Stomach (tissue), 4 donors: ENCODE measurements at regions not wholly inside any gene's neighbourhood (a gene's known extent, or its start where the extent isn't known, plus 50 kb on each side); places are given as distances from the start of the nearest gene placed in this dataset.

ENCODE experiments used
- EP300 ChIP-seq: sonication (generic); formaldehyde crosslinking; IDR thresholded peaks from one replicate; pipeline ENCODE4 v1.6.1; 2017; ENCODE audit warnings: antibody characterized with exemption
- POLR2A ChIP-seq, 4 donors: fragments of 450-650 bp; IDR thresholded peaks; one replicate each; pipeline ENCODE4 v1.6.1; 2016; ENCODE audit warnings: antibody characterized with exemption in 4 of 4, control low read depth in 2 of 4, mild to moderate bottlenecking in 1 of 4, moderate library complexity in 1 of 4
- POLR2AphosphoS5 ChIP-seq, 3 donors: sonication (generic); formaldehyde crosslinking; IDR thresholded peaks; one replicate each; pipeline ENCODE4 v1.6.1; 2016; ENCODE audit warnings: antibody characterized with exemption in 3 of 3
- TF ChIP-seq, protein P1 (sequence below), 7 experiments: fragments of 450-650 bp in 4 of 7; fragments of 200-600 bp in 3 of 7; sonication (generic) in 3 of 7; IDR thresholded peaks; one replicate each; pipeline ENCODE4 v1.5.1; 2016 to 2019; ENCODE audit warnings: antibody characterized with exemption in 7 of 7, control low read depth in 2 of 7, mild to moderate bottlenecking in 1 of 7

DNA sequence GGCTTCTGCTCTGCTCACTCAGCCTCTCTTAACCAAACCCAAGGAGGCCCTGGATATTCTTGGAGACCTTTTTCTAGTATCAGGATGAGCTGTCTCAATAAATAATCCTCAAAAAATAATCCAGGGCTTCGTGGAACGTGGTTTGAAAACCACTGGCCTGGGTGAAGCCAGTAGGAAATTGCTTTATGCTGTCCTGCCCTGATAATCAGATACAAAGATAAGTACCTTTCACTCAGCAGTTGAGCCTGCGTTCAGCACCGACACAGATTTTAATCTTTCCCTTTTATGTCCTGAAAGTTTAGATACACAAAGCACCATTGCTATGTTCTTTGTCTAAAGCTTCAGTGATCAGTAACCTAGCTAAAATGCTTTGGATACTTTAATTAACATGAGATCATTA is 460.0 kb downstream of the RFC3 start:
- TF ChIP-seq, protein P1, sequence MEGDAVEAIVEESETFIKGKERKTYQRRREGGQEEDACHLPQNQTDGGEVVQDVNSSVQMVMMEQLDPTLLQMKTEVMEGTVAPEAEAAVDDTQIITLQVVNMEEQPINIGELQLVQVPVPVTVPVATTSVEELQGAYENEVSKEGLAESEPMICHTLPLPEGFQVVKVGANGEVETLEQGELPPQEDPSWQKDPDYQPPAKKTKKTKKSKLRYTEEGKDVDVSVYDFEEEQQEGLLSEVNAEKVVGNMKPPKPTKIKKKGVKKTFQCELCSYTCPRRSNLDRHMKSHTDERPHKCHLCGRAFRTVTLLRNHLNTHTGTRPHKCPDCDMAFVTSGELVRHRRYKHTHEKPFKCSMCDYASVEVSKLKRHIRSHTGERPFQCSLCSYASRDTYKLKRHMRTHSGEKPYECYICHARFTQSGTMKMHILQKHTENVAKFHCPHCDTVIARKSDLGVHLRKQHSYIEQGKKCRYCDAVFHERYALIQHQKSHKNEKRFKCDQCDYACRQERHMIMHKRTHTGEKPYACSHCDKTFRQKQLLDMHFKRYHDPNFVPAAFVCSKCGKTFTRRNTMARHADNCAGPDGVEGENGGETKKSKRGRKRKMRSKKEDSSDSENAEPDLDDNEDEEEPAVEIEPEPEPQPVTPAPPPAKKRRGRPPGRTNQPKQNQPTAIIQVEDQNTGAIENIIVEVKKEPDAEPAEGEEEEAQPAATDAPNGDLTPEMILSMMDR (IDR thresholded peaks at IDR 0.05) = no peak
- TF ChIP-seq POLR2AphosphoS5 (IDR thresholded peaks at IDR 0.05) = no peak
- no peak for TF ChIP-seq POLR2A (IDR thresholded peaks at IDR 0.05)
- TF ChIP-seq EP300 = no peak
